Thyroid gland (tissue), 4 donors: ENCODE measurements at regions not wholly inside any gene's neighbourhood (a gene's known extent, or its start where the extent isn't known, plus 50 kb on each side); places are given as distances from the start of the nearest gene placed in this dataset.

ENCODE experiments used
- POLR2A ChIP-seq, 2 donors: fragments of 450-650 bp; IDR thresholded peaks; one replicate each; pipeline ENCODE4 v1.6.1; 2017; ENCODE audit warnings: antibody characterized with exemption in 2 of 2, mild to moderate bottlenecking in 2 of 2, moderate library complexity in 1 of 2
- TF ChIP-seq, protein P1 (sequence below), 6 experiments: fragments of 200-600 bp in 3 of 6; fragments of 450-650 bp in 3 of 6; sonication (generic) in 3 of 6; IDR thresholded peaks; one replicate each; pipeline ENCODE4 v1.5.1; 2016 to 2019; ENCODE audit warnings: antibody characterized with exemption in 6 of 6, mild to moderate bottlenecking in 2 of 6, inconsistent platforms in 1 of 6, moderate library complexity in 1 of 6

DNA sequence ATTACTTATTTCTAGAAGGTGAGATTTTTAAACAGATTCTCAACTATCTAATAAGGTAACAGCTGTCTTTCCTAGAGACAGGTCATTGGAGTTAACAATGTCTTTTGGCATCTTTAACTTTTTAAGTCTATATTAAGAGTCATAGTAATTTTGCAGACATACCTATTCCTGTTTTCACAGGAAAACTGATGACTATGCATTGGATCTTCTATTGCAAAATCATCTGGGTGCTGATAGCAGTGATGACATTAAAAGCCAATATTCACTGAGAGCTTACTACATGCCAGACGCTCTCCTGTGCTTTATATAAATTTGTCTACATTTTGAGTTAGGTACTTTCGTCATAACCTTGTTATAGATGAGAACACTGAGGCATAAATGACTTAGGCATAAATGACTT, 462.4 kb upstream of the MARCKS start:
- TF ChIP-seq, protein P1, sequence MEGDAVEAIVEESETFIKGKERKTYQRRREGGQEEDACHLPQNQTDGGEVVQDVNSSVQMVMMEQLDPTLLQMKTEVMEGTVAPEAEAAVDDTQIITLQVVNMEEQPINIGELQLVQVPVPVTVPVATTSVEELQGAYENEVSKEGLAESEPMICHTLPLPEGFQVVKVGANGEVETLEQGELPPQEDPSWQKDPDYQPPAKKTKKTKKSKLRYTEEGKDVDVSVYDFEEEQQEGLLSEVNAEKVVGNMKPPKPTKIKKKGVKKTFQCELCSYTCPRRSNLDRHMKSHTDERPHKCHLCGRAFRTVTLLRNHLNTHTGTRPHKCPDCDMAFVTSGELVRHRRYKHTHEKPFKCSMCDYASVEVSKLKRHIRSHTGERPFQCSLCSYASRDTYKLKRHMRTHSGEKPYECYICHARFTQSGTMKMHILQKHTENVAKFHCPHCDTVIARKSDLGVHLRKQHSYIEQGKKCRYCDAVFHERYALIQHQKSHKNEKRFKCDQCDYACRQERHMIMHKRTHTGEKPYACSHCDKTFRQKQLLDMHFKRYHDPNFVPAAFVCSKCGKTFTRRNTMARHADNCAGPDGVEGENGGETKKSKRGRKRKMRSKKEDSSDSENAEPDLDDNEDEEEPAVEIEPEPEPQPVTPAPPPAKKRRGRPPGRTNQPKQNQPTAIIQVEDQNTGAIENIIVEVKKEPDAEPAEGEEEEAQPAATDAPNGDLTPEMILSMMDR (IDR thresholded peaks at IDR 0.05) = no peak
- no peak for TF ChIP-seq POLR2A (IDR thresholded peaks at IDR 0.05)
